ENCODE measurements at regions not wholly inside any gene's neighbourhood (a gene's known extent, or its start where the extent isn't known, plus 50 kb on each side); places are given as distances from the start of the nearest gene placed in this dataset.
"Not testable (repeated sequence)": the region's sequence is repeated elsewhere in the genome, so short reads cannot be mapped to it uniquely, and the experiment has no call there.

- no peak for DNase-seq
Measured at GRCh38 chr13:27327633-27328032, 57.0 kb downstream of the RASL11A start.

GRCh38 chr13:27329210-27329609 lies 58.6 kb downstream of the RASL11A start:
- no peak for DNase-seq

- no peak for DNase-seq
Measured at GRCh38 chr13:27334774-27335435, 64.3 kb downstream of the RASL11A start.

GRCh38 chr13:27336014-27336673 lies 65.5 kb downstream of the RASL11A start:
- DNase-seq: no peak

- DNase-seq: no peak
Measured at GRCh38 chr13:27338207-27338606, 67.6 kb downstream of the RASL11A start.

- no peak for DNase-seq
Measured at GRCh38 chr13:27338816-27339215, 68.2 kb downstream of the RASL11A start.

- peak; percentile 32 for DNase-seq
Measured at GRCh38 chr13:27339299-27339698, 68.7 kb downstream of the RASL11A start.

GRCh38 chr13:27341616-27342015 lies 71.0 kb downstream of the RASL11A start:
- no peak for DNase-seq

- DNase-seq: no peak
Measured at GRCh38 chr13:27347211-27347772, 76.7 kb downstream of the RASL11A start.

GRCh38 chr13:27348461-27348860 lies 76.0 kb upstream of the GTF3A start:
- DNase-seq: no peak

GRCh38 chr13:27349458-27349857 lies 75.0 kb upstream of the GTF3A start:
- no peak for DNase-seq

- DNase-seq: not testable (repeated sequence)
Measured at GRCh38 chr13:27350825-27351224, 73.6 kb upstream of the GTF3A start.

GRCh38 chr13:27352698-27353097 lies 71.7 kb upstream of the GTF3A start:
- no peak for DNase-seq

GRCh38 chr13:27353166-27353583 lies 71.2 kb upstream of the GTF3A start:
- peak; percentile 52 for DNase-seq

- no peak for DNase-seq
Measured at GRCh38 chr13:27353708-27354107, 70.7 kb upstream of the GTF3A start.

- DNase-seq: no peak
Measured at GRCh38 chr13:27354379-27354778, 70.0 kb upstream of the GTF3A start.

- DNase-seq: no peak
Measured at GRCh38 chr13:27355894-27356293, 68.5 kb upstream of the GTF3A start.

GRCh38 chr13:27358420-27358819 lies 66.0 kb upstream of the GTF3A start:
- DNase-seq: no peak

GRCh38 chr13:27359199-27359821 lies 65.1 kb upstream of the GTF3A start:
- peak; percentile 70 for DNase-seq

- DNase-seq: no peak
Measured at GRCh38 chr13:27360562-27360961, 63.9 kb upstream of the GTF3A start.

GRCh38 chr13:27362064-27362751 lies 62.2 kb upstream of the GTF3A start:
- peak; percentile 81 for DNase-seq

- not testable (repeated sequence) for DNase-seq
Measured at GRCh38 chr13:27363637-27364036, 60.8 kb upstream of the GTF3A start.

GRCh38 chr13:27367570-27367969 lies 56.8 kb upstream of the GTF3A start:
- no peak for DNase-seq
